SK-N-SH treated with all-trans-retinoic acid at 6 μM for 48 hours (cell line): ENCODE measurements at regions not wholly inside any gene's neighbourhood (a gene's known extent, or its start where the extent isn't known, plus 50 kb on each side); places are given as distances from the start of the nearest gene placed in this dataset.
A peak's percentile ranks its signal among the peaks of the same experiment; 100 is the strongest.

Experiments used
- ATAC-seq: fragments of 200-7000 bp; cut with Tn5 transposase; 3 replicates; pipeline ENCODE4 v1.9.1; 2020; ENCODE audit warnings: mild to moderate bottlenecking, moderate library complexity
- BACH2 ChIP-seq: fragments of 250-450 bp; sonication (Bioruptor Pico); IDR thresholded peaks from 2 replicates; pipeline ENCODE4 v1.9.0; 2021; ENCODE audit warnings: mild to moderate bottlenecking, borderline replicate concordance
- CREB5 ChIP-seq: fragments of 250-450 bp; sonication (Bioruptor Pico); IDR thresholded peaks from 2 replicates; pipeline ENCODE4 v1.5.1; 2020; ENCODE audit warnings: low read depth, mild to moderate bottlenecking, moderate library complexity
- CSRNP3 ChIP-seq: fragments of 250-450 bp; sonication (Bioruptor Pico); IDR thresholded peaks from 2 replicates; pipeline ENCODE4 v1.5.1; 2021; ENCODE audit warnings: mild to moderate bottlenecking, moderate library complexity
- ISL1 ChIP-seq: fragments of 250-450 bp; sonication (Bioruptor Pico); IDR thresholded peaks from 2 replicates; pipeline ENCODE4 v2.1.2; 2022; ENCODE audit warnings: mild to moderate bottlenecking, moderate library complexity
- OSR1 ChIP-seq: fragments of 250-450 bp; sonication (Bioruptor Pico); IDR thresholded peaks from 2 replicates; pipeline ENCODE4 v1.8.0; 2022; ENCODE audit warnings: moderate library complexity, mild to moderate bottlenecking, inconsistent platforms
- PATZ1 ChIP-seq: fragments of 250-450 bp; sonication (Bioruptor Pico); IDR thresholded peaks from 2 replicates; pipeline ENCODE4 v1.8.0; 2020; ENCODE audit warnings: mild to moderate bottlenecking, moderate library complexity, borderline replicate concordance
- POU6F1 ChIP-seq: fragments of 250-450 bp; sonication (Bioruptor Pico); IDR thresholded peaks from 2 replicates; pipeline ENCODE4 v1.8.0; 2021; ENCODE audit warnings: low read depth, mild to moderate bottlenecking, moderate library complexity, borderline replicate concordance
- RARB ChIP-seq: fragments of 250-450 bp; sonication (Bioruptor Pico); IDR thresholded peaks from 2 replicates; pipeline ENCODE4 v1.8.0; 2021; ENCODE audit warnings: mild to moderate bottlenecking, moderate library complexity
- SNAI2 ChIP-seq: fragments of 250-450 bp; sonication (Bioruptor Pico); IDR thresholded peaks from 2 replicates; pipeline ENCODE4 v1.5.0; 2020; ENCODE audit warnings: mild to moderate bottlenecking, moderate library complexity
- TCF4 ChIP-seq: fragments of 250-450 bp; sonication (Bioruptor Pico); IDR thresholded peaks from 2 replicates; pipeline ENCODE4 v1.8.0; 2021; ENCODE audit warnings: mild to moderate bottlenecking, moderate library complexity, borderline replicate concordance
- TOX ChIP-seq: fragments of 250-450 bp; sonication (Bioruptor Pico); IDR thresholded peaks from 2 replicates; pipeline ENCODE4 v1.8.0; 2021; ENCODE audit warnings: mild to moderate bottlenecking, moderate library complexity, borderline replicate concordance
- TSHZ2 ChIP-seq: fragments of 250-450 bp; sonication (Bioruptor Pico); IDR thresholded peaks from 2 replicates; pipeline ENCODE4 v1.5.0; 2020; ENCODE audit warnings: mild to moderate bottlenecking, moderate library complexity
- ZC3H10 ChIP-seq: fragments of 250-450 bp; sonication (Bioruptor Pico); IDR thresholded peaks from 2 replicates; pipeline ENCODE4 v1.5.1; 2021; ENCODE audit warnings: mild to moderate bottlenecking, moderate library complexity
- ZFP3 ChIP-seq: fragments of 250-450 bp; sonication (Bioruptor Pico); IDR thresholded peaks from 2 replicates; pipeline ENCODE4 v1.5.0; 2020; ENCODE audit warnings: mild to moderate bottlenecking, moderate library complexity
- ZFP30 ChIP-seq: fragments of 450-650 bp; formaldehyde crosslinking; IDR thresholded peaks from 2 replicates; pipeline ENCODE4 v1.5.0; 2022; ENCODE audit warnings: mild to moderate bottlenecking, moderate library complexity
- ZNF565 ChIP-seq: fragments of 450-650 bp; formaldehyde crosslinking; conservative IDR thresholded peaks from 2 replicates; pipeline ENCODE4 v1.5.0; 2020; ENCODE audit warnings: low read depth, mild to moderate bottlenecking, moderate library complexity
- ZNF70 ChIP-seq: fragments of 450-650 bp; formaldehyde crosslinking; IDR thresholded peaks from 2 replicates; pipeline ENCODE4 v1.5.0; 2020; ENCODE audit warnings: mild to moderate bottlenecking, moderate library complexity
- ZNF8 ChIP-seq: fragments of 450-650 bp; formaldehyde crosslinking; IDR thresholded peaks from 2 replicates; pipeline ENCODE4 v1.5.0; 2020; ENCODE audit warnings: mild to moderate bottlenecking, moderate library complexity

GRCh38 chrX:8971116-8971515 is 62.8 kb downstream of the FAM9B start:
- TF ChIP-seq OSR1 (CRISPR knock-in tag) (no peak), ZNF8 (CRISPR knock-in tag) (no peak), TSHZ2 (CRISPR knock-in tag) (no peak), ZFP30 (CRISPR knock-in tag) (no peak), SNAI2 (no peak), ZNF565 (CRISPR knock-in tag) (no peak), ZNF70 (CRISPR knock-in tag) (no peak), RARB (CRISPR knock-in tag) (no peak), PATZ1 (CRISPR knock-in tag) (no peak), ZC3H10 (CRISPR knock-in tag) (no peak), BACH2 (CRISPR knock-in tag) (no peak), ISL1 (no peak), ZFP3 (CRISPR knock-in tag) (no peak)
- ATAC-seq, result peak; percentile 76

- no peak for TF ChIP-seq CSRNP3 (CRISPR knock-in tag)
- no peak for TF ChIP-seq ZC3H10 (CRISPR knock-in tag)
- no peak for TF ChIP-seq BACH2 (CRISPR knock-in tag)
- TF ChIP-seq TOX (CRISPR knock-in tag), result no peak
- TF ChIP-seq CREB5, result no peak
- TF ChIP-seq ZNF70 (CRISPR knock-in tag), result no peak
- TF ChIP-seq TCF4, result no peak
- no peak for TF ChIP-seq TSHZ2 (CRISPR knock-in tag)
- no peak for TF ChIP-seq POU6F1
- TF ChIP-seq RARB (CRISPR knock-in tag), result no peak
- TF ChIP-seq PATZ1 (CRISPR knock-in tag), result no peak
- no peak for TF ChIP-seq ZNF565 (CRISPR knock-in tag)
Observed at GRCh38 chrX:8969378-8969777, 64.5 kb downstream of the FAM9B start.

More at GRCh38 chrX:8969378-8969777, 64.5 kb downstream of the FAM9B start:
- no peak for ATAC-seq
